Transverse colon (tissue), 4 donors: ENCODE measurements at regions not wholly inside any gene's neighbourhood (a gene's known extent, or its start where the extent isn't known, plus 50 kb on each side); places are given as distances from the start of the nearest gene placed in this dataset.
"Not testable (repeated sequence)": the region's sequence is repeated elsewhere in the genome, so short reads cannot be mapped to it uniquely, and the experiment has no call there.

Experiments
- EP300 ChIP-seq: sonication (generic); formaldehyde crosslinking; IDR thresholded peaks from one replicate; pipeline ENCODE4 v1.6.1; 2017; ENCODE audit warnings: antibody characterized with exemption, low read depth
- POLR2A ChIP-seq: fragments of 450-650 bp; IDR thresholded peaks from one replicate; pipeline ENCODE4 v1.6.1; 2016; ENCODE audit warnings: antibody characterized with exemption, mild to moderate bottlenecking, moderate library complexity
- POLR2AphosphoS5 ChIP-seq, 3 donors: sonication (generic); formaldehyde crosslinking; IDR thresholded peaks; one replicate each; pipeline ENCODE4 v1.6.1; 2016; ENCODE audit warnings: antibody characterized with exemption in 3 of 3
- TF ChIP-seq, protein P1 (sequence below), 5 experiments: fragments of 200-600 bp in 3 of 5; fragments of 450-650 bp in 2 of 5; sonication (generic) in 3 of 5; IDR thresholded peaks; 1 replicate in 2 of 5; 2 replicates in 3 of 5; pipeline ENCODE4 v1.5.1; 2016 to 2017; ENCODE audit warnings: antibody characterized with exemption in 5 of 5, inconsistent platforms in 3 of 5, mild to moderate bottlenecking in 2 of 5, moderate library complexity in 1 of 5

DNA sequence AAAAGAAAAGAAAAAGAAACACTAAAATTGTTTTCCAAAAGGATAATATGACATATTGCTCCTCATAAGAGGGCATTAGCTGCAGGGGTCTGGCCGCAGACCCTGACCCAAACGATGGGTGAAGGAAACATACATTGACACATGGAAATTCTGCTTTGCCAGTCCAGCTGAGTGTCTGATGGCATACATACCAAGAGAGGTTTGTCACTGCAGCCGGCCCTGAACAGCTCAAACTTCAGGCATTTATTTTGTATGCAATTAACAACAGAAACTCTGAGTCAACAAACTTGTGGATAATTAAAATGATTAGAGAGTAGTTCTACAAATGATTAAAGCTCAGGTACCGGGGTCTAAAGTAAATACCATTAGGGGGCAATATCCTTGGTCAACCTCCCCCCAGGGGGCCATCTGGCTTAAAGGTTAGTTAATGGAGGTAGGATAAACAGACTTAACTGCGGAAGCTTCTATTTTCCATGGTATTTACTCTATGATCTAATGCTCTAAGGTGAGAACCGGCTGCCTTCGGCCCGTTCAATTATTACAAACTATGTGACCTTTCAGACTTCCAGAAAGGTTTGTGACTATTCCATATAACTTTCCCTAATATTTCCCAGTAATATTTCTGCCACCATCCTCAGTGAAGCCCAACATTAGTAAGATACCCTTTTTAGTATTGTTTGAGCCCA is 1550.7 kb downstream of the CDY2B start:
- TF ChIP-seq, protein P1, sequence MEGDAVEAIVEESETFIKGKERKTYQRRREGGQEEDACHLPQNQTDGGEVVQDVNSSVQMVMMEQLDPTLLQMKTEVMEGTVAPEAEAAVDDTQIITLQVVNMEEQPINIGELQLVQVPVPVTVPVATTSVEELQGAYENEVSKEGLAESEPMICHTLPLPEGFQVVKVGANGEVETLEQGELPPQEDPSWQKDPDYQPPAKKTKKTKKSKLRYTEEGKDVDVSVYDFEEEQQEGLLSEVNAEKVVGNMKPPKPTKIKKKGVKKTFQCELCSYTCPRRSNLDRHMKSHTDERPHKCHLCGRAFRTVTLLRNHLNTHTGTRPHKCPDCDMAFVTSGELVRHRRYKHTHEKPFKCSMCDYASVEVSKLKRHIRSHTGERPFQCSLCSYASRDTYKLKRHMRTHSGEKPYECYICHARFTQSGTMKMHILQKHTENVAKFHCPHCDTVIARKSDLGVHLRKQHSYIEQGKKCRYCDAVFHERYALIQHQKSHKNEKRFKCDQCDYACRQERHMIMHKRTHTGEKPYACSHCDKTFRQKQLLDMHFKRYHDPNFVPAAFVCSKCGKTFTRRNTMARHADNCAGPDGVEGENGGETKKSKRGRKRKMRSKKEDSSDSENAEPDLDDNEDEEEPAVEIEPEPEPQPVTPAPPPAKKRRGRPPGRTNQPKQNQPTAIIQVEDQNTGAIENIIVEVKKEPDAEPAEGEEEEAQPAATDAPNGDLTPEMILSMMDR (IDR thresholded peaks at IDR 0.05) = not testable (repeated sequence)
- TF ChIP-seq POLR2A; EP300; POLR2AphosphoS5 (IDR thresholded peaks at IDR 0.05): not testable (repeated sequence)
